Sigmoid colon (tissue), 6 donors: ENCODE measurements at regions not wholly inside any gene's neighbourhood (a gene's known extent, or its start where the extent isn't known, plus 50 kb on each side); places are given as distances from the start of the nearest gene placed in this dataset.

Experiments
- DNase-seq: peaks from one replicate; pipeline ENCODE4 v3.0.0-alpha.2; 2019
- H3K27ac ChIP-seq, 4 donors: fragments of 200-600 bp; sonication (generic); one replicate each; pipeline ENCODE4 v1.5.1; 2016 to 2019; ENCODE audit warnings: mild to moderate bottlenecking in 1 of 4
- H3K27me3 ChIP-seq, 3 donors: fragments of 200-600 bp; sonication (generic); one replicate each; pipeline ENCODE4 v1.5.1; 2019; ENCODE audit warnings: mild to moderate bottlenecking in 1 of 3
- H3K36me3 ChIP-seq, 4 donors: fragments of 200-600 bp; sonication (generic); one replicate each; pipeline ENCODE4 v1.5.1; 2016 to 2019
- H3K4me1 ChIP-seq, 4 donors: fragments of 200-600 bp; sonication (generic); one replicate each; pipeline ENCODE4 v1.5.1; 2017 to 2019
- H3K4me3 ChIP-seq, 4 donors: fragments of 200-600 bp; sonication (generic); one replicate each; pipeline ENCODE4 v1.5.1; 2017 to 2019; ENCODE audit warnings: mild to moderate bottlenecking in 2 of 4, moderate library complexity in 1 of 4
- H3K9me3 ChIP-seq, 4 donors: fragments of 200-600 bp in 3 of 4; sonication (generic) in 3 of 4; one replicate each; pipeline versions ENCODE4 v1.5.1 to v1.6.1; 2013 to 2019
- EP300 ChIP-seq, 4 donors: sonication (generic); formaldehyde crosslinking; IDR thresholded peaks; one replicate each; pipeline ENCODE4 v1.6.1; 2017; ENCODE audit warnings: antibody characterized with exemption in 4 of 4
- POLR2A ChIP-seq, 2 donors: fragments of 450-650 bp; IDR thresholded peaks; one replicate each; pipeline ENCODE4 v1.6.1; 2016; ENCODE audit warnings: antibody characterized with exemption in 2 of 2, mild to moderate bottlenecking in 2 of 2, moderate library complexity in 2 of 2
- POLR2AphosphoS5 ChIP-seq, 4 donors: sonication (generic); formaldehyde crosslinking; IDR thresholded peaks; one replicate each; pipeline ENCODE4 v1.6.1; 2017; ENCODE audit warnings: antibody characterized with exemption in 4 of 4
- whole genome bisulfite sequencing, 2 donors: extraction: QIAGEN DNeasy Blood & Tissue Kit; methylation state at CpG; one replicate each; pipeline ENCODE4 v1.1.7; 2013; 5-methylcytosine and 5-hydroxymethylcytosine counted together
- intact Hi-C: fragments of 100-400 bp; cut with DNase I; formaldehyde crosslinking; loops from one replicate; pipeline ENCODE4 v1.15.1; 2023
- TF ChIP-seq, protein P1 (sequence below), 4 experiments: fragments of 450-650 bp in 3 of 4; fragments of 200-600 bp in 1 of 4; IDR thresholded peaks; one replicate each; pipeline ENCODE4 v1.5.1; 2016 to 2019; ENCODE audit warnings: antibody characterized with exemption in 4 of 4, mild to moderate bottlenecking in 3 of 4, moderate library complexity in 2 of 4
- donor health status: healthy with polysubstance abuse.
- donor health status: healthy.

DNA sequence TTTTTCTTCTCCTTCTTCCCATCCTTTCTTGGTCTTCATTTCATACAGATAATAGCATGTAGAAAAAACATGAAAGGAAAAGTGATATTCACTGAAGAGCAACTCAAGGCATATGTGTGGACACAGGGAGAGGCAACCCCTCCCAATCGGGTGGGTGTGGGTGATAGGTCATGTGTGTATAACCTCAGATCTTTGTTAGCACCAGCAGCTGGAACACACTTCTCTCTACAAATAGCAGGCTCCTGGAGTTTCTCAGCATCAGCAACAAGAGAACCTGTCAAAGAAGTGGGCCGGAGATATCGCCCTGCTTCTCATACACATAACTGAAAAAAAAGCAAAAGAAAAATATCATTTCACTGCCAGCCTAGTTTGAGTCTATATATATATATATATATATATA is 426.4 kb downstream of the DTWD2 start:
- Histone ChIP-seq H3K9me3 (no peaks in the 10 kb centered on the region), H3K36me3 (no peaks in the 10 kb centered on the region), H3K4me1 (no peaks in the 10 kb centered on the region), H3K27me3 (no peaks in the 10 kb centered on the region), H3K4me3 (no peak overlapping the region), H3K27ac (no peak overlapping the region)
- 58 to 80% methylated on average over 3 of the region's 3 CpGs for WGBS, 2 donors
- TF ChIP-seq, protein P1, sequence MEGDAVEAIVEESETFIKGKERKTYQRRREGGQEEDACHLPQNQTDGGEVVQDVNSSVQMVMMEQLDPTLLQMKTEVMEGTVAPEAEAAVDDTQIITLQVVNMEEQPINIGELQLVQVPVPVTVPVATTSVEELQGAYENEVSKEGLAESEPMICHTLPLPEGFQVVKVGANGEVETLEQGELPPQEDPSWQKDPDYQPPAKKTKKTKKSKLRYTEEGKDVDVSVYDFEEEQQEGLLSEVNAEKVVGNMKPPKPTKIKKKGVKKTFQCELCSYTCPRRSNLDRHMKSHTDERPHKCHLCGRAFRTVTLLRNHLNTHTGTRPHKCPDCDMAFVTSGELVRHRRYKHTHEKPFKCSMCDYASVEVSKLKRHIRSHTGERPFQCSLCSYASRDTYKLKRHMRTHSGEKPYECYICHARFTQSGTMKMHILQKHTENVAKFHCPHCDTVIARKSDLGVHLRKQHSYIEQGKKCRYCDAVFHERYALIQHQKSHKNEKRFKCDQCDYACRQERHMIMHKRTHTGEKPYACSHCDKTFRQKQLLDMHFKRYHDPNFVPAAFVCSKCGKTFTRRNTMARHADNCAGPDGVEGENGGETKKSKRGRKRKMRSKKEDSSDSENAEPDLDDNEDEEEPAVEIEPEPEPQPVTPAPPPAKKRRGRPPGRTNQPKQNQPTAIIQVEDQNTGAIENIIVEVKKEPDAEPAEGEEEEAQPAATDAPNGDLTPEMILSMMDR (IDR thresholded peaks at IDR 0.05), result no peak
- no peak for TF ChIP-seq EP300 (IDR thresholded peaks at IDR 0.05)
- no peak for TF ChIP-seq POLR2A (IDR thresholded peaks at IDR 0.05)
- TF ChIP-seq POLR2AphosphoS5 (IDR thresholded peaks at IDR 0.05), result no peak
- DNase-seq, result no peak
- intact Hi-C loops, result no loop called here

DNA sequence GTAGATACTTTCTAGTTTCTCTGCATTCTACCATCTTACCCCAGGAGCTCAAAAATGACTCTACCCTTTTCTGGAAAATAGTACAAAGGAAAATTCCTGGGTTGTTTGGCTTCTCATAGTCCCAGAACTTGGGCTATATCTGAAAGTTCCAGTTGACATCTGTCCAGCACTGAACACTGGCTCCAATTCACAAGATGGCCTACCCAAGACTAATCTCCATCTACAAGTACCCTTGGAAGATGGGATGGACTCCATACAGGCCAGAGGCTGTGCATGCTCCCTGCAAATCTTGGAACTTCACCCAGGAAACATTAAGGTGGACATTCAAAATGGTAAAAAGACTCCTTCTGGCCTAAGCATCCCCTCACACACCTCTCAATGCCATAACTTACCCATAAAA is 427.1 kb downstream of the DTWD2 start:
- no peak overlapping the region for H3K4me3 ChIP-seq
- H3K4me1 ChIP-seq, result no peaks in the 10 kb centered on the region
- TF ChIP-seq POLR2AphosphoS5 (IDR thresholded peaks at IDR 0.05), result no peak
- TF ChIP-seq, protein P1 (IDR thresholded peaks at IDR 0.05), result no peak
- TF ChIP-seq EP300 (IDR thresholded peaks at IDR 0.05), result no peak
- no peak for TF ChIP-seq POLR2A (IDR thresholded peaks at IDR 0.05)
- no peaks in the 10 kb centered on the region for H3K36me3 ChIP-seq
- DNase-seq, result no peak
- H3K27ac ChIP-seq, result no peak overlapping the region
- no peaks in the 10 kb centered on the region for H3K9me3 ChIP-seq
- intact Hi-C loops, result no loop called here
- no peaks in the 10 kb centered on the region for H3K27me3 ChIP-seq

DNA sequence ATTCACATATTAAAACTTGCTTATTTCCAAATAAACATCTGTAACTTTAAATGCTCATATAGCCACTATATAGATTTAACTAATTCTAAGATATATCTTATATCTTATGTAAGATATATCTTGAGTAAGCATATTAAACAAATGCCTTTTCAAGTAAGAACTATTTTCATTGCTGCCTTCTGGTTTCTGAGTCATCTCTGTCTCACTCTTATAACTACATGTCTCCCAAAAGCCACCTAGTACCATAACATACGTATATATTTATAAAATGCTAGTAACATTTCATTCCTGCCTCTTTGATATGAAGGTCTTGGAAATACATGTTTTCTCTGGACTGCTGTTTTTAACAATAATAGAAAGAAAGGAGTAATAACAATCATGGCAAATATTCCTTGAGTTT is 429.5 kb downstream of the DTWD2 start:
- TF ChIP-seq POLR2A (IDR thresholded peaks at IDR 0.05), result no peak
- 90 to 92% methylated on average over 1 of the region's 1 CpG for WGBS, 2 donors
- H3K4me3 ChIP-seq, result no peak overlapping the region
- no peaks in the 10 kb centered on the region for H3K4me1 ChIP-seq
- H3K27me3 ChIP-seq, result no peaks in the 10 kb centered on the region
- intact Hi-C loops, result no loop called here
- H3K9me3 ChIP-seq, result no peaks in the 10 kb centered on the region
- no peak for DNase-seq
- H3K27ac ChIP-seq, result no peak overlapping the region
- no peaks in the 10 kb centered on the region for H3K36me3 ChIP-seq

DNA sequence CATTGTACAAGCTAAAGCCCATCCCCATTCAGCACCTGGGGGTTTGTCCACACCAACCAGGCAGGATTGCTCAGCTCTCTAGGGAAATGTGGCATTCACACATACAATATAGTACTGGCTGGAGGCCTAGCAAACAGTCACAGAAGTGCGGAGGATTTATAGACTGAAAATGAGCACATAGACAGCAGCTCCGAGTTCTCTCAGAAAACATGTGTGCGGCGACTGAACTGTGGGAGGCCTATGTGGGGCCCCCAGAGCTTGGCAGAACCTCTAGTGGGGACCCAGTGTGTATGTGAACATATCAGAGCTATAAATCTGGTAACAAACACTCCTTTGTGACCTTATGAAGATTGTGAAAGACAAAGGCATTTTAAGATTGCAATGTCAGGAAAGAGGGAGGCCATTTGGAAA is 431.1 kb downstream of the DTWD2 start:
- Histone ChIP-seq H3K9me3 (no peaks in the 10 kb centered on the region), H3K27ac (no peak overlapping the region), H3K27me3 (no peaks in the 10 kb centered on the region), H3K4me3 (no peak overlapping the region), H3K36me3 (no peaks in the 10 kb centered on the region), H3K4me1 (no peaks in the 10 kb centered on the region)
- WGBS, 2 donors, result 69 to 78% methylated on average over 4 of the region's 4 CpGs
- no peak for TF ChIP-seq EP300 (IDR thresholded peaks at IDR 0.05)
- no peak for TF ChIP-seq POLR2AphosphoS5 (IDR thresholded peaks at IDR 0.05)
- TF ChIP-seq POLR2A (IDR thresholded peaks at IDR 0.05), result no peak
- DNase-seq, result no peak
- intact Hi-C loops, result no loop called here

GRCh38 chr5:118556792-118557191 is 431.6 kb downstream of the DTWD2 start:
- Histone ChIP-seq H3K36me3 (no peaks in the 10 kb centered on the region), H3K4me1 (no peaks in the 10 kb centered on the region), H3K27me3 (no peaks in the 10 kb centered on the region), H3K9me3 (no peaks in the 10 kb centered on the region), H3K4me3 (no peak overlapping the region), H3K27ac (no peak overlapping the region)
- WGBS, 2 donors, result 62 to 79% methylated on average over 5 of the region's 5 CpGs
- no peak for DNase-seq
- intact Hi-C loops, result no loop called here
- TF ChIP-seq POLR2AphosphoS5 (IDR thresholded peaks at IDR 0.05), result no peak
- no peak for TF ChIP-seq POLR2A (IDR thresholded peaks at IDR 0.05)
- TF ChIP-seq EP300 (IDR thresholded peaks at IDR 0.05), result no peak
- TF ChIP-seq, protein P1 (IDR thresholded peaks at IDR 0.05), result no peak

- TF ChIP-seq POLR2AphosphoS5 (IDR thresholded peaks at IDR 0.05), result no peak
- 67 to 88% methylated on average over 2 of the region's 2 CpGs for WGBS, 2 donors
Observed at GRCh38 chr5:118555727-118556126, 432.6 kb downstream of the DTWD2 start.

More at GRCh38 chr5:118555727-118556126, 432.6 kb downstream of the DTWD2 start:
- no peaks in the 10 kb centered on the region for H3K4me1 ChIP-seq
- no peaks in the 10 kb centered on the region for H3K9me3 ChIP-seq
- DNase-seq, result no peak
- H3K4me3 ChIP-seq, result no peak overlapping the region
- H3K27ac ChIP-seq, result no peak overlapping the region
- H3K36me3 ChIP-seq, result no peaks in the 10 kb centered on the region
- intact Hi-C loops, result no loop called here
- H3K27me3 ChIP-seq, result no peaks in the 10 kb centered on the region
